ENCODE measurements at regions not wholly inside any gene's neighbourhood (a gene's known extent, or its start where the extent isn't known, plus 50 kb on each side); places are given as distances from the start of the nearest gene placed in this dataset.
A peak's percentile ranks its signal among the peaks of the same experiment; 100 is the strongest.

DNA sequence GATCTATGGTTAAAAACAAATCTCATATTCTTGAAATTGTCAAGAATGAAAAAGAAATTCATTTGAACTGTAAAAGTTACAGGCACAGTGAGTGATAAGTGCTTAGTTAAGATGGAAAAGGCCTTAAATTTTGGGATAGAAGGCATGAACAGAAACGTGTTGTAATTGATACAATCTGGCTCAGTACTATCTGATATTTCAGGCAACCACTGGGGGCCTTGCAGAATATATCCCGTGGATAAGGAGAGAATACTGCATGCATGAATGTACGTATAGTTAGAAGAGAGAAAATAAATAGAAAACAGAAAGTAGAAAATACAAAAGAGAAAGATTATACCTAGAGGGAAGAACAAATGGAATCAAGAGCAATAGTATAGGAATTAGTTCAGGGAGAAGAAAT, 741.4 kb upstream of the CCDC54 start:
- Histone ChIP-seq H3K4me3 (replicated peaks; ENCODE audit: insufficient read depth, low read length) (no peak overlapping the region), H3K27ac (replicated peaks) (no peak overlapping the region), H3K27me3 (ENCODE audit: insufficient read depth, poor library complexity, severe bottlenecking) (no peaks in the 10 kb centered on the region)
- DNase-seq (ENCODE audit: low read depth in 1 of 2, low spot score in 1 of 2) = no peak
- TF ChIP-seq POLR2AphosphoS5 (IDR thresholded peaks at IDR 0.05; ENCODE audit: low read depth) = no peak
- TF ChIP-seq SPI1 (IDR thresholded peaks at IDR 0.05; ENCODE audit: borderline replicate concordance, low read depth) = no peak
- TF ChIP-seq, protein P1, sequence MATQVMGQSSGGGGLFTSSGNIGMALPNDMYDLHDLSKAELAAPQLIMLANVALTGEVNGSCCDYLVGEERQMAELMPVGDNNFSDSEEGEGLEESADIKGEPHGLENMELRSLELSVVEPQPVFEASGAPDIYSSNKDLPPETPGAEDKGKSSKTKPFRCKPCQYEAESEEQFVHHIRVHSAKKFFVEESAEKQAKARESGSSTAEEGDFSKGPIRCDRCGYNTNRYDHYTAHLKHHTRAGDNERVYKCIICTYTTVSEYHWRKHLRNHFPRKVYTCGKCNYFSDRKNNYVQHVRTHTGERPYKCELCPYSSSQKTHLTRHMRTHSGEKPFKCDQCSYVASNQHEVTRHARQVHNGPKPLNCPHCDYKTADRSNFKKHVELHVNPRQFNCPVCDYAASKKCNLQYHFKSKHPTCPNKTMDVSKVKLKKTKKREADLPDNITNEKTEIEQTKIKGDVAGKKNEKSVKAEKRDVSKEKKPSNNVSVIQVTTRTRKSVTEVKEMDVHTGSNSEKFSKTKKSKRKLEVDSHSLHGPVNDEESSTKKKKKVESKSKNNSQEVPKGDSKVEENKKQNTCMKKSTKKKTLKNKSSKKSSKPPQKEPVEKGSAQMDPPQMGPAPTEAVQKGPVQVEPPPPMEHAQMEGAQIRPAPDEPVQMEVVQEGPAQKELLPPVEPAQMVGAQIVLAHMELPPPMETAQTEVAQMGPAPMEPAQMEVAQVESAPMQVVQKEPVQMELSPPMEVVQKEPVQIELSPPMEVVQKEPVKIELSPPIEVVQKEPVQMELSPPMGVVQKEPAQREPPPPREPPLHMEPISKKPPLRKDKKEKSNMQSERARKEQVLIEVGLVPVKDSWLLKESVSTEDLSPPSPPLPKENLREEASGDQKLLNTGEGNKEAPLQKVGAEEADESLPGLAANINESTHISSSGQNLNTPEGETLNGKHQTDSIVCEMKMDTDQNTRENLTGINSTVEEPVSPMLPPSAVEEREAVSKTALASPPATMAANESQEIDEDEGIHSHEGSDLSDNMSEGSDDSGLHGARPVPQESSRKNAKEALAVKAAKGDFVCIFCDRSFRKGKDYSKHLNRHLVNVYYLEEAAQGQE (IDR thresholded peaks at IDR 0.05; ENCODE audit: insufficient replicate concordance, low read depth) = no peak
- no peak for TF ChIP-seq GABPA (IDR thresholded peaks at IDR 0.05; ENCODE audit: low read depth)
- TF ChIP-seq, protein P2, sequence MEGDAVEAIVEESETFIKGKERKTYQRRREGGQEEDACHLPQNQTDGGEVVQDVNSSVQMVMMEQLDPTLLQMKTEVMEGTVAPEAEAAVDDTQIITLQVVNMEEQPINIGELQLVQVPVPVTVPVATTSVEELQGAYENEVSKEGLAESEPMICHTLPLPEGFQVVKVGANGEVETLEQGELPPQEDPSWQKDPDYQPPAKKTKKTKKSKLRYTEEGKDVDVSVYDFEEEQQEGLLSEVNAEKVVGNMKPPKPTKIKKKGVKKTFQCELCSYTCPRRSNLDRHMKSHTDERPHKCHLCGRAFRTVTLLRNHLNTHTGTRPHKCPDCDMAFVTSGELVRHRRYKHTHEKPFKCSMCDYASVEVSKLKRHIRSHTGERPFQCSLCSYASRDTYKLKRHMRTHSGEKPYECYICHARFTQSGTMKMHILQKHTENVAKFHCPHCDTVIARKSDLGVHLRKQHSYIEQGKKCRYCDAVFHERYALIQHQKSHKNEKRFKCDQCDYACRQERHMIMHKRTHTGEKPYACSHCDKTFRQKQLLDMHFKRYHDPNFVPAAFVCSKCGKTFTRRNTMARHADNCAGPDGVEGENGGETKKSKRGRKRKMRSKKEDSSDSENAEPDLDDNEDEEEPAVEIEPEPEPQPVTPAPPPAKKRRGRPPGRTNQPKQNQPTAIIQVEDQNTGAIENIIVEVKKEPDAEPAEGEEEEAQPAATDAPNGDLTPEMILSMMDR (IDR thresholded peaks at IDR 0.05; ENCODE audit: insufficient read depth, low read length) = no peak

DNA sequence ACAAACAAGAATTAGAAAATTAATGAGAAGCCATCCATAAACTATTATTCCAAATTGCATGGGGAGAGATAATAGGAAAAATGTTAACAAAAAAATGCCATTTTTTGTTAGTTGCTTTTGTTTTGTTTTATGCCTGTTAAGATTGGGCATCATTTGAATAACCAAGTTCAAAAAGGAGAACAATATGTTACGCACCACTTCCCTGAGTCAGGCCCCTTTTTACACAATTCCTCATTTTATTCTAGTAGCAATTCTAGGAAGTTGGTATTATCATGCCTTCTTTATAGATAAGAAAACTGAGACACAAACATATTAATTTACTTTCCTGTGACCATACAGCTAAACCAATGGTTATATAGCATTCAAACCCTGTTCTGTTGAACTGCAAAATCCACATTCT, 736.9 kb upstream of the CCDC54 start:
- Histone ChIP-seq H3K27me3 (ENCODE audit: insufficient read depth, poor library complexity, severe bottlenecking) (no peaks in the 10 kb centered on the region), H3K27ac (replicated peaks) (no peak overlapping the region), H3K4me3 (replicated peaks; ENCODE audit: insufficient read depth, low read length) (no peak overlapping the region)
- DNase-seq (ENCODE audit: low read depth in 1 of 2, low spot score in 1 of 2) = no peak
- TF ChIP-seq POLR2AphosphoS5 (IDR thresholded peaks at IDR 0.05; ENCODE audit: low read depth) (no peak), SPI1 (IDR thresholded peaks at IDR 0.05; ENCODE audit: borderline replicate concordance, low read depth) (0 out of 2 replicates have a peak, but pooled peaks have one; percentile 7)

DNA sequence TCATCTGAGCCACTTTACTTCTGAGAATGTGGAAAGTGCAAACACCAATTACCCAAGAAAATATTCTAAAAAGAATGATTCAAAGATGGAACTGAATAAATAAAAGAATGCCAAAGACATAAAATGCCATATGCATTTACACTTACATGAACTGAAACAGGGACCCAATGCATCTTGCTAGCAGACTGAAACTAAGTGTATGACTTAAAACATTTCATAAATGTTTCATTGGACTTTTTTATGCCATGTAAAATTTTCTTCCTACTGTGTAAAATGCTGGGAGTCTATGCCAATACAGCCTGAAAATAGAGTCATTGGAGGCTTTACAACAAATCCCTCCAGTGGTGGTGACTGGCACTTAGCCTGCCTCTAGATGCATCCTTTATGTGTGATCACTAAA, 735.1 kb upstream of the CCDC54 start:
- TF ChIP-seq, protein P1 (IDR thresholded peaks at IDR 0.05; ENCODE audit: insufficient replicate concordance, low read depth) = no peak
- no peak for TF ChIP-seq GABPA (IDR thresholded peaks at IDR 0.05; ENCODE audit: low read depth)
- no peak for TF ChIP-seq SPI1 (IDR thresholded peaks at IDR 0.05; ENCODE audit: borderline replicate concordance, low read depth)
- TF ChIP-seq, protein P2 (IDR thresholded peaks at IDR 0.05; ENCODE audit: insufficient read depth, low read length) = no peak
- no peak for TF ChIP-seq POLR2AphosphoS5 (IDR thresholded peaks at IDR 0.05; ENCODE audit: low read depth)
- DNase-seq (ENCODE audit: low read depth in 1 of 2, low spot score in 1 of 2) = no peak
- no peak overlapping the region for H3K4me3 ChIP-seq (replicated peaks; ENCODE audit: insufficient read depth, low read length)
- no peak overlapping the region for H3K27ac ChIP-seq (replicated peaks)
- H3K27me3 ChIP-seq (ENCODE audit: insufficient read depth, poor library complexity, severe bottlenecking) = no peaks in the 10 kb centered on the region

DNA sequence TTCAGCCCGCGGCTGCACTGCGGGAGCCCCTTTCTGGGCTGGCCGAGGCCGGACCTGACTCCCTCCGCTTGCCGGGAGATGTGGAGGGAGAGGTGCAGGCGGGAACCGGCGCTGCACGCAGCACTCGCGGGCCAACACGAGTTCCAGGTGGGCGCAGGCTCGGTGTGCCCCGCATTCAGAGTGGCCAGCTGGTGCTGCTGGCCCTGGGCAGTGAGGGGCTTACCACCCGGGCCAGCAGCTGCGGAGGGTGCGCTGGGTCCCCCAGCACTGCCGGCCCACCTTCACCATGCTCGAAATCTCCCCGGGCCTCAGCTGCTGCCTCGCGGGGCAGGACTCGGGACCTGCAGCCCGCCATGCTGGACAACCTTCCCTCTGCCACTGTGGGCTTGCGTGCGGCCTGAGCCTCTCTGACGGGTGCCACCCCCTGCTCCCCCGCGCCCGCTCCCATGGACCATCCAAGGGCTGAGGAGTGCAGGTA, 733.5 kb upstream of the CCDC54 start:
- H3K27me3 ChIP-seq (ENCODE audit: insufficient read depth, poor library complexity, severe bottlenecking) = no peaks in the 10 kb centered on the region
- no peak overlapping the region for H3K4me3 ChIP-seq (replicated peaks; ENCODE audit: insufficient read depth, low read length)
- TF ChIP-seq POLR2AphosphoS5 (IDR thresholded peaks at IDR 0.05; ENCODE audit: low read depth) (no peak), SPI1 (IDR thresholded peaks at IDR 0.05; ENCODE audit: borderline replicate concordance, low read depth) (no peak), GABPA (IDR thresholded peaks at IDR 0.05; ENCODE audit: low read depth) (no peak)
- TF ChIP-seq, protein P1 (IDR thresholded peaks at IDR 0.05; ENCODE audit: insufficient replicate concordance, low read depth) = no peak
- TF ChIP-seq, protein P2 (IDR thresholded peaks at IDR 0.05; ENCODE audit: insufficient read depth, low read length) = no peak
- no peak for DNase-seq (ENCODE audit: low read depth in 1 of 2, low spot score in 1 of 2)
- H3K27ac ChIP-seq (replicated peaks) = no peak overlapping the region

All from HL-60 (cell line).